Fibroblast of upper back skin (primary cell): ENCODE measurements at regions not wholly inside any gene's neighbourhood (a gene's known extent, or its start where the extent isn't known, plus 50 kb on each side); places are given as distances from the start of the nearest gene placed in this dataset.
A peak's percentile ranks its signal among the peaks of the same experiment; 100 is the strongest.

ENCODE experiments used
- DNase-seq: peaks from one replicate; pipeline ENCODE4 v3.0.0-alpha.2; 2013

GRCh38 chr15:77731067-77731466, 98.4 kb upstream of the LINGO1 start:
- no peak for DNase-seq

GRCh38 chr15:77727635-77728304, 95.1 kb upstream of the LINGO1 start:
- no peak for DNase-seq

- DNase-seq, result no peak
Measured at GRCh38 chr15:77724715-77725114, 92.0 kb upstream of the LINGO1 start.

- no peak for DNase-seq
Measured at GRCh38 chr15:77723756-77724155, 91.0 kb upstream of the LINGO1 start.

GRCh38 chr15:77722759-77723460, 90.2 kb upstream of the LINGO1 start:
- DNase-seq, result no peak

- no peak for DNase-seq
Measured at GRCh38 chr15:77721963-77722362, 89.3 kb upstream of the LINGO1 start.

GRCh38 chr15:77720655-77721054, 87.9 kb upstream of the LINGO1 start:
- DNase-seq, result peak; percentile 6

GRCh38 chr15:77720173-77720572, 87.5 kb upstream of the LINGO1 start:
- no peak for DNase-seq

GRCh38 chr15:77719450-77719849, 86.7 kb upstream of the LINGO1 start:
- no peak for DNase-seq

GRCh38 chr15:77717333-77717990, 84.8 kb upstream of the LINGO1 start:
- no peak for DNase-seq

- DNase-seq, result no peak
Measured at GRCh38 chr15:77716632-77717332, 84.1 kb upstream of the LINGO1 start.

GRCh38 chr15:77715860-77716259, 83.1 kb upstream of the LINGO1 start:
- DNase-seq, result no peak

GRCh38 chr15:77715051-77715450, 82.3 kb upstream of the LINGO1 start:
- DNase-seq, result no peak

GRCh38 chr15:77714555-77714954, 81.8 kb upstream of the LINGO1 start:
- DNase-seq, result no peak

- DNase-seq, result no peak
Measured at GRCh38 chr15:77714023-77714422, 81.3 kb upstream of the LINGO1 start.

- DNase-seq, result no peak
Measured at GRCh38 chr15:77713281-77713680, 80.6 kb upstream of the LINGO1 start.

GRCh38 chr15:77712438-77712837, 79.7 kb upstream of the LINGO1 start:
- no peak for DNase-seq

GRCh38 chr15:77710637-77711036, 77.9 kb upstream of the LINGO1 start:
- DNase-seq, result no peak

- DNase-seq, result no peak
Measured at GRCh38 chr15:77710206-77710605, 77.5 kb upstream of the LINGO1 start.

- no peak for DNase-seq
Measured at GRCh38 chr15:77709135-77709886, 76.6 kb upstream of the LINGO1 start.

- no peak for DNase-seq
Measured at GRCh38 chr15:77706482-77707244, 74.0 kb upstream of the LINGO1 start.
